BLaER1 treated with 17β-estradiol and CSF1 and Interleukin-3, amounts not matched to agents 10 nM and 100 nM (cell line): ENCODE measurements at regions not wholly inside any gene's neighbourhood (a gene's known extent, or its start where the extent isn't known, plus 50 kb on each side); places are given as distances from the start of the nearest gene placed in this dataset.
"Not testable (repeated sequence)": the region's sequence is repeated elsewhere in the genome, so short reads cannot be mapped to it uniquely, and the experiment has no call there.

Experiments used
- H3K27ac ChIP-seq, 11 experiments: shearing (Covaris generic); formaldehyde crosslinking; 2 replicates each; pipeline ENCODE4 v1.8.1; 2022
- H3K27me3 ChIP-seq, 11 experiments: shearing (Covaris generic); formaldehyde crosslinking; 2 replicates each; pipeline ENCODE4 v1.8.1; 2022
- H3K36me3 ChIP-seq, 11 experiments: shearing (Covaris generic); formaldehyde crosslinking; 2 replicates each; pipeline ENCODE4 v1.8.1; 2022
- H3K4me1 ChIP-seq, 10 experiments: shearing (Covaris generic); formaldehyde crosslinking; 2 replicates each; pipeline ENCODE4 v1.8.1; 2022
- H3K4me2 ChIP-seq, 11 experiments: shearing (Covaris generic); formaldehyde crosslinking; 2 replicates each; pipeline ENCODE4 v1.8.1; 2022
- H3K4me3 ChIP-seq, 10 experiments: shearing (Covaris generic); formaldehyde crosslinking; 2 replicates each; pipeline ENCODE4 v1.8.1; 2022
- H3K9ac ChIP-seq, 11 experiments: shearing (Covaris generic); formaldehyde crosslinking; 2 replicates each; pipeline ENCODE4 v1.8.1; 2022
- H3K9me3 ChIP-seq, 11 experiments: shearing (Covaris generic); formaldehyde crosslinking; replicated peaks in 1 of 11; 2 replicates each; pipeline ENCODE4 v1.8.1; 2022
- H4K20me1 ChIP-seq, 11 experiments: shearing (Covaris generic); formaldehyde crosslinking; 2 replicates each; pipeline ENCODE4 v1.8.1; 2022
- Cebpa-rat ChIP-seq, 11 experiments: shearing (Covaris generic); IDR thresholded peaks; 2 replicates each; pipeline ENCODE4 v1.8.1; 2022

- no peak overlapping the region for H3K9ac ChIP-seq
- H4K20me1 ChIP-seq, result no peaks in the 10 kb centered on the region
- H3K4me3 ChIP-seq, result no peak overlapping the region
- TF ChIP-seq Cebpa-rat (IDR thresholded peaks at IDR 0.05), result no peak
- peaks cover 0 to 6% (median 0%) of the 10 kb centered on the region in 10 experiments; a peak in 2 of 20 replicates for H3K4me1 ChIP-seq
- no peaks in the 10 kb centered on the region for H3K36me3 ChIP-seq
- no peak overlapping the region for H3K4me2 ChIP-seq
- peaks cover 0 to 13% (median 0%) of the 10 kb centered on the region in 11 experiments; a peak in 2 of 22 replicates for H3K9me3 ChIP-seq
- no peak overlapping the region for H3K27ac ChIP-seq
- no peaks in the 10 kb centered on the region for H3K27me3 ChIP-seq
These were observed 355.1 kb downstream of the SLITRK5 start for GRCh38 chr13:88026241-88026640.

GRCh38 chr13:88031980-88032559, 360.9 kb downstream of the SLITRK5 start:
- Histone ChIP-seq H3K36me3 (no peaks in the 10 kb centered on the region), H3K9me3 (no peaks in the 10 kb centered on the region), H3K27me3 (no peaks in the 10 kb centered on the region), H4K20me1 (no peaks in the 10 kb centered on the region; a peak in 1 of 22 replicates), H3K9ac (no peak overlapping the region), H3K4me1 (no peaks in the 10 kb centered on the region), H3K4me3 (no peak overlapping the region), H3K4me2 (no peak overlapping the region), H3K27ac (no peak overlapping the region)
- no peak for TF ChIP-seq Cebpa-rat (IDR thresholded peaks at IDR 0.05)

- H3K9me3 ChIP-seq, H3K4me1 ChIP-seq, H4K20me1 ChIP-seq, H3K9ac ChIP-seq, H3K4me3 ChIP-seq, H3K36me3 ChIP-seq, H3K27ac ChIP-seq, H3K4me2 ChIP-seq, H3K27me3 ChIP-seq: not testable (repeated sequence)
These were observed 365.0 kb downstream of the SLITRK5 start for GRCh38 chr13:88036205-88036604.

GRCh38 chr13:88042489-88042888, 371.3 kb downstream of the SLITRK5 start:
- Histone ChIP-seq H3K27me3 (no peaks in the 10 kb centered on the region), H4K20me1 (no peaks in the 10 kb centered on the region), H3K4me1 (no peaks in the 10 kb centered on the region), H3K4me2 (no peak overlapping the region), H3K9ac (no peak overlapping the region), H3K27ac (no peak overlapping the region), H3K4me3 (no peak overlapping the region), H3K9me3 (no peaks in the 10 kb centered on the region; a peak in 1 of 22 replicates), H3K36me3 (no peaks in the 10 kb centered on the region)
- no peak for TF ChIP-seq Cebpa-rat (IDR thresholded peaks at IDR 0.05)

DNA sequence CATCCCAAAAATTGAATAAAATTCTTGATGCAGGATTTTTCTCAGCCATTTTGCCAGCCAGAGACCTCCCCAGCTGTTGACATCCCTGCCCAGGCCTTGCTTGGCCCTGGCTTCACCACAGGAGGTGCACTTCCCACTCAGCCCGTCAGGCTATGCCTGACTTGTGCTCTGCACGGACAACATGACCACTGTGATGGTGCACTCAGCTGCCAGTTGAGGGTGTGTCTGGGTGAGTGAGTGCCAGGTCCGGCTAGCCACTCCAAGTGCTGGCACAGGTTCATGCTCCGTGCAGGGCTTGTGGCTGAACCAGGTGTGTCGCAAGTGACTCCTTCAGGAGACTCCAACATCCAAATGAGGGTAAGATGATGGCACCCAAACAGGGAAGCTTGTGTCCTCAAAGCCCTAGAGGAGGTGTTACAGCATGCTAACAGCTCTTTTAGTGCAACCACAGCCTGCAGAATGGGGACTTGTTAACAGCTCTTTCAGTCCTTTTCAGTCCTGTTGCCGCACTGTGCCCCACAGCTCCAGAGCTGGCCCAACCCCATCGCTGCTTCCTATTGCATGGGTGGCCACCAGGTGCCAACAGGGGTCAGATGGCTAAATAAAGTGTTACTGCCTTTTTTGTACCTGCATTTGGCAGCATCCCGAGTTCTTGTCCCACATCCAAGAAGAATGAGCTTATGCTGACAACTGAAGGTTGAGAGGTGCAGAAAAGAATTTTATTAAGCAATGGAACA, 380.7 kb downstream of the SLITRK5 start:
- H4K20me1 ChIP-seq, result no peaks in the 10 kb centered on the region
- no peak for TF ChIP-seq Cebpa-rat (IDR thresholded peaks at IDR 0.05)
- H3K9ac ChIP-seq, result no peak overlapping the region
- H3K4me2 ChIP-seq, result no peak overlapping the region
- no peak overlapping the region for H3K4me3 ChIP-seq
- H3K9me3 ChIP-seq, result peaks cover 14 to 19% (median 14%) of the 10 kb centered on the region in 11 experiments
- no peaks in the 10 kb centered on the region for H3K36me3 ChIP-seq
- no peak overlapping the region for H3K27ac ChIP-seq
- no peaks in the 10 kb centered on the region for H3K27me3 ChIP-seq
- no peaks in the 10 kb centered on the region for H3K4me1 ChIP-seq

GRCh38 chr13:88063741-88064140, 392.6 kb downstream of the SLITRK5 start:
- Histone ChIP-seq H3K9ac (no peak overlapping the region), H3K27ac (no peak overlapping the region), H4K20me1 (no peaks in the 10 kb centered on the region), H3K4me1 (0 out of 20 replicates have a peak, but pooled peaks cover 0 to 4% (median 0%) of the 10 kb centered on the region in 10 experiments), H3K9me3 (0 out of 22 replicates have a peak, but pooled peaks cover 0 to 12% (median 0%) of the 10 kb centered on the region in 11 experiments), H3K27me3 (no peaks in the 10 kb centered on the region), H3K4me2 (no peak overlapping the region), H3K36me3 (no peaks in the 10 kb centered on the region), H3K4me3 (no peak overlapping the region)
- no peak for TF ChIP-seq Cebpa-rat (IDR thresholded peaks at IDR 0.05)

- TF ChIP-seq Cebpa-rat (IDR thresholded peaks at IDR 0.05), result no peak
- Histone ChIP-seq H3K4me1 (peaks cover 0 to 11% (median 5%) of the 10 kb centered on the region in 10 experiments; a peak in 9 of 20 replicates), H3K4me2 (no peak overlapping the region), H3K27ac (no peak overlapping the region), H3K27me3 (no peaks in the 10 kb centered on the region), H3K9me3 (peaks cover 0 to 7% (median 0%) of the 10 kb centered on the region in 11 experiments; a peak in 1 of 22 replicates), H3K4me3 (no peak overlapping the region), H3K36me3 (no peaks in the 10 kb centered on the region), H3K9ac (no peak overlapping the region), H4K20me1 (no peaks in the 10 kb centered on the region)
These were observed 395.7 kb downstream of the SLITRK5 start for GRCh38 chr13:88066847-88067246.

GRCh38 chr13:88068316-88068715, 397.1 kb downstream of the SLITRK5 start:
- H4K20me1 ChIP-seq, result no peaks in the 10 kb centered on the region
- no peak overlapping the region for H3K9ac ChIP-seq
- no peaks in the 10 kb centered on the region for H3K36me3 ChIP-seq
- H3K4me2 ChIP-seq, result no peak overlapping the region
- peaks cover 0 to 11% (median 5%) of the 10 kb centered on the region in 10 experiments; a peak in 9 of 20 replicates for H3K4me1 ChIP-seq
- H3K27me3 ChIP-seq, result no peaks in the 10 kb centered on the region
- H3K9me3 ChIP-seq, result no peaks in the 10 kb centered on the region; a peak in 1 of 22 replicates
- H3K27ac ChIP-seq, result no peak overlapping the region
- H3K4me3 ChIP-seq, result no peak overlapping the region
- TF ChIP-seq Cebpa-rat (IDR thresholded peaks at IDR 0.05), result no peak

- no peaks in the 10 kb centered on the region for H3K27me3 ChIP-seq
- TF ChIP-seq Cebpa-rat (IDR thresholded peaks at IDR 0.05), result no peak
- H3K36me3 ChIP-seq, result no peaks in the 10 kb centered on the region
- no peak overlapping the region for H3K27ac ChIP-seq
- no peak overlapping the region for H3K4me2 ChIP-seq
- no peaks in the 10 kb centered on the region for H4K20me1 ChIP-seq
- H3K4me1 ChIP-seq, result peaks cover 0 to 11% (median 5%) of the 10 kb centered on the region in 10 experiments; a peak in 9 of 20 replicates
- no peak overlapping the region for H3K9ac ChIP-seq
- no peaks in the 10 kb centered on the region; a peak in 1 of 22 replicates for H3K9me3 ChIP-seq
- H3K4me3 ChIP-seq, result no peak overlapping the region
These were observed 397.8 kb downstream of the SLITRK5 start for GRCh38 chr13:88068975-88069374.
